IPS-NIHi7 (cell line): ENCODE measurements at regions not wholly inside any gene's neighbourhood (a gene's known extent, or its start where the extent isn't known, plus 50 kb on each side); places are given as distances from the start of the nearest gene placed in this dataset.
"Not testable (repeated sequence)": the region's sequence is repeated elsewhere in the genome, so short reads cannot be mapped to it uniquely, and the experiment has no call there.

Experiments used
- DNase-seq: peaks from one replicate; pipeline ENCODE4 v3.0.0; 2012; ENCODE audit warnings: mixed read lengths; ENCODE audit errors: extremely low spot score

- DNase-seq, result no peak
Observed at GRCh38 chrX:84611843-84612636, 109.8 kb upstream of the HDX start.

- peak; percentile 5 for DNase-seq
Observed at GRCh38 chrX:84634201-84634782, 132.0 kb upstream of the HDX start.

- no peak for DNase-seq
Observed at GRCh38 chrX:84666086-84666485, 163.8 kb upstream of the HDX start.

- no peak for DNase-seq
Observed at GRCh38 chrX:84690228-84690627, 188.0 kb upstream of the HDX start.

- no peak for DNase-seq
Observed at GRCh38 chrX:84709987-84710386, 207.7 kb upstream of the HDX start.

GRCh38 chrX:84710611-84711010 lies 208.4 kb upstream of the HDX start:
- no peak for DNase-seq

- no peak for DNase-seq
Observed at GRCh38 chrX:84712621-84713020, 210.4 kb upstream of the HDX start.

GRCh38 chrX:84715315-84715714 lies 213.1 kb upstream of the HDX start:
- DNase-seq, result no peak

GRCh38 chrX:84717343-84717742 lies 215.1 kb upstream of the HDX start:
- DNase-seq, result no peak

- DNase-seq, result no peak
Observed at GRCh38 chrX:84721416-84721815, 219.2 kb upstream of the HDX start.

- no peak for DNase-seq
Observed at GRCh38 chrX:84724576-84724975, 222.3 kb upstream of the HDX start.

GRCh38 chrX:84729408-84729807 lies 227.2 kb upstream of the HDX start:
- DNase-seq, result no peak

- peak; percentile 57 for DNase-seq
Observed at GRCh38 chrX:84729809-84730208, 227.6 kb upstream of the HDX start.

- DNase-seq, result no peak
Observed at GRCh38 chrX:84735025-84735424, 232.8 kb upstream of the HDX start.

- DNase-seq, result no peak
Observed at GRCh38 chrX:84737471-84737871, 235.2 kb upstream of the HDX start.

- no peak for DNase-seq
Observed at GRCh38 chrX:84747516-84747915, 245.3 kb upstream of the HDX start.

GRCh38 chrX:84748965-84749656 lies 246.9 kb upstream of the HDX start:
- DNase-seq, result no peak

GRCh38 chrX:84760560-84760959 lies 243.1 kb upstream of the APOOL start:
- no peak for DNase-seq

GRCh38 chrX:84796321-84796720 lies 207.4 kb upstream of the APOOL start:
- no peak for DNase-seq

GRCh38 chrX:84830836-84831235 lies 172.8 kb upstream of the APOOL start:
- no peak for DNase-seq

- not testable (repeated sequence) for DNase-seq
Observed at GRCh38 chrX:84846541-84846940, 157.1 kb upstream of the APOOL start.

GRCh38 chrX:84851183-84851582 lies 152.5 kb upstream of the APOOL start:
- DNase-seq, result not testable (repeated sequence)

GRCh38 chrX:84856791-84857190 lies 146.9 kb upstream of the APOOL start:
- DNase-seq, result not testable (repeated sequence)
